ENCODE measurements at regions not wholly inside any gene's neighbourhood (a gene's known extent, or its start where the extent isn't known, plus 50 kb on each side); places are given as distances from the start of the nearest gene placed in this dataset.
A peak's percentile ranks its signal among the peaks of the same experiment; 100 is the strongest.

GRCh38 chr11:134791102-134791501, 379.1 kb upstream of the B3GAT1 start:
- DNase-seq (no peak), ATAC-seq (ENCODE audit: low read depth in 2 of 2) (no peak)
- H3K27me3 Mint-ChIP-seq, result peaks cover 0 to 6% (median 0%) of the 10 kb centered on the region in 3 donors
- H3K9me3 Mint-ChIP-seq, result no peaks in the 10 kb centered on the region
- H3K27ac Mint-ChIP-seq, result no peak overlapping the region
- H3K4me3 Mint-ChIP-seq, result no peak overlapping the region
- peaks cover 0 to 3% of the 10 kb centered on the region in 2 donors for H3K36me3 Mint-ChIP-seq
- no peaks in the 10 kb centered on the region for H3K4me1 Mint-ChIP-seq

DNA sequence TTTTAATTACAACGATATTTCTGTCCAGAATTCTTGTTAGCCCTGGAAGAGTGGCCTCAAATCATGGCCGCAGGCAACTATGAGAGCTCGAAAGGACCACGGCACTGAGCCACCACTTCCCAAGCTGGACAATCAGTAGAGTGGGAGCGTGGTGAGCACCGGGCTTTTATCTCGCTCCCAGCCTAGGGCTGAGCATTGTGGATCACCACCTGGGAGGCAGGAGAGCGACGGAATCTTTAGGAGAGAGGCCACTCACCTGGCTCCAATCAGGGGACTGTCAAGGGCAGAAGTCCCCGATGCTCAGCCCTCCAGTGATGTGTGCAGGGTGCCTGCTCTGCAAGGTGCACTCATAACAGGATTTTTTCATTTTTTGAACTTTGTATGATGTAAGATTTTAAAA, 377.1 kb upstream of the B3GAT1 start:
- no peak for DNase-seq
- Mint-ChIP-seq H3K27me3 (peaks cover 0 to 11% (median 3%) of the 10 kb centered on the region in 3 donors), H3K36me3 (peaks cover 0 to 3% of the 10 kb centered on the region in 2 donors), H3K4me3 (no peak overlapping the region), H3K4me1 (no peaks in the 10 kb centered on the region), H3K27ac (no peak overlapping the region), H3K9me3 (no peaks in the 10 kb centered on the region)
- ATAC-seq (ENCODE audit: low read depth in 2 of 2), result no peak

DNA sequence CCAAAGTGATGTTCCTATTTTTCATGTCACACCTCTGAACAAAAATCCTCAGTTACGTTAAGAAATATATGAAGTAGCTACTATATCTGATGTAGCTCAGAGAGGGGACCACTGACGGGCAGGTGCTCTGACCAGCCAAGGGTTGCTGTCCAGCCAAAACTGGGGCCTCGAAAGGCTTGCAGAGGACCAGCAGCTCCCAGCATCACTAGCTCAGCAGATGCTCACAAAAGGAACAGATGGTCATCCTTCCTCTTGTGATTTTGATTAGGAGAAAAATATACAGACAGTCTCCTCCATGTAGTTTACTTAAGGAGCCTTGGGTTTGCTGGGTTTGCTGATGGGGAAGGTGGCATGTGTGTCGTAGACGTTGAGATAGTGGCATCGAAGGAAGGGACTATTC, 374.6 kb upstream of the B3GAT1 start:
- peaks cover 0 to 2% (median 0%) of the 10 kb centered on the region in 7 donors for H3K9me3 Mint-ChIP-seq
- H3K4me3 Mint-ChIP-seq, result no peak overlapping the region
- no peaks in the 10 kb centered on the region for H3K4me1 Mint-ChIP-seq
- H3K27ac Mint-ChIP-seq, result no peak overlapping the region
- H3K27me3 Mint-ChIP-seq, result peaks cover 0 to 12% (median 11%) of the 10 kb centered on the region in 3 donors
- H3K36me3 Mint-ChIP-seq, result peaks cover 0 to 3% of the 10 kb centered on the region in 2 donors
- DNase-seq, result no peak
- no peak for ATAC-seq (ENCODE audit: low read depth in 2 of 2)

DNA sequence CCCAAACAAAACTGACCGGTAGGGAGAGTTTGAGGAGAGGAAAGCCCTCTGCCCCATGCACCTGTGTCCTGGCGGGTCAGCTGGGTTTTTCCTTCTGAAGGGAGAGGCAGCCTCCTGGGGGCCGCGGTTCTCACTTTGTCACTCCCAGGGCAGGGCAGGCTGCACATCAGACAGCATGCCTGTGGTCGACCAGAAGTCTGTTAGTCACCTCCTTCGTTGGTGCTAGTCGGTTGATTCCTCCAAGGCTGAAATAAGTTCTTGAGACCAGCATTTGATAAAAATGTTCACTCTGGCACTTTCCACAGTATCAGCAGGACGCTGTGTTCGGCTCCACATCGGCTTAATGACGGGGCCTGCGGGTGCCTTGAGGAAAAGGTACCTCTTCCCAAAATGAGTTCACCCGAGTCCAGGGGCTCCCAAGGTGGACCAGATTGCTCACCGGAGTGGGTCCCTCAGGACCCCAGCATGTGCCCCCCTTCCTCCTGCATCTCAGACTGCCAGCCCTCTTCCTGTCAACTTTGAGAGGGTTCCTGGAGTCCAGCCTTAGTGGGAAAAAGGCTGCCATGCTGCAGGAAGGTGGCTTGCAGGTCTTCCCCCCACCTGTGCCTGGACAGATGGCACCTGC, 373.7 kb upstream of the B3GAT1 start:
- DNase-seq (no peak), ATAC-seq (ENCODE audit: low read depth in 2 of 2) (no peak)
- Mint-ChIP-seq H3K4me1 (no peaks in the 10 kb centered on the region), H3K4me3 (peak overlapping the region in 1 of 8 donors; percentile 11), H3K27me3 (peaks cover 0 to 15% (median 11%) of the 10 kb centered on the region in 3 donors), H3K9me3 (peaks cover 0 to 2% (median 0%) of the 10 kb centered on the region in 7 donors), H3K27ac (no peak overlapping the region), H3K36me3 (peaks cover 0 to 3% of the 10 kb centered on the region in 2 donors)

GRCh38 chr11:134785059-134785458, 373.0 kb upstream of the B3GAT1 start:
- H3K9me3 Mint-ChIP-seq, result peaks cover 0 to 2% (median 0%) of the 10 kb centered on the region in 7 donors
- H3K27ac Mint-ChIP-seq, result no peak overlapping the region
- H3K36me3 Mint-ChIP-seq, result peaks cover 0 to 3% of the 10 kb centered on the region in 2 donors
- DNase-seq, result no peak
- H3K4me1 Mint-ChIP-seq, result no peaks in the 10 kb centered on the region
- peaks cover under 1 to 15% (median 11%) of the 10 kb centered on the region in 3 donors for H3K27me3 Mint-ChIP-seq
- ATAC-seq (ENCODE audit: low read depth in 2 of 2), result no peak
- H3K4me3 Mint-ChIP-seq, result no peak overlapping the region

GRCh38 chr11:134784568-134784967, 372.5 kb upstream of the B3GAT1 start:
- ATAC-seq (ENCODE audit: low read depth in 2 of 2), result no peak
- Mint-ChIP-seq H3K9me3 (peaks cover 0 to 2% (median 0%) of the 10 kb centered on the region in 7 donors), H3K27ac (no peak overlapping the region)

GRCh38 chr11:134784046-134784445, 372.0 kb upstream of the B3GAT1 start:
- no peak overlapping the region for H3K4me3 Mint-ChIP-seq
- DNase-seq (no peak), ATAC-seq (ENCODE audit: low read depth in 2 of 2) (no peak)
- H3K4me1 Mint-ChIP-seq, result no peaks in the 10 kb centered on the region
- H3K36me3 Mint-ChIP-seq, result peaks cover 0 to 3% of the 10 kb centered on the region in 2 donors
- peaks cover 8 to 20% (median 15%) of the 10 kb centered on the region in 3 donors for H3K27me3 Mint-ChIP-seq
- no peak overlapping the region for H3K27ac Mint-ChIP-seq
- peaks cover 0 to 2% (median 0%) of the 10 kb centered on the region in 7 donors for H3K9me3 Mint-ChIP-seq

More at GRCh38 chr11:134784568-134784967, 372.5 kb upstream of the B3GAT1 start:
- H3K27me3 Mint-ChIP-seq, result peaks cover 5 to 15% (median 14%) of the 10 kb centered on the region in 3 donors
- DNase-seq, result no peak
- H3K36me3 Mint-ChIP-seq, result peaks cover 0 to 3% of the 10 kb centered on the region in 2 donors
- H3K4me3 Mint-ChIP-seq, result no peak overlapping the region
- no peaks in the 10 kb centered on the region for H3K4me1 Mint-ChIP-seq

DNA sequence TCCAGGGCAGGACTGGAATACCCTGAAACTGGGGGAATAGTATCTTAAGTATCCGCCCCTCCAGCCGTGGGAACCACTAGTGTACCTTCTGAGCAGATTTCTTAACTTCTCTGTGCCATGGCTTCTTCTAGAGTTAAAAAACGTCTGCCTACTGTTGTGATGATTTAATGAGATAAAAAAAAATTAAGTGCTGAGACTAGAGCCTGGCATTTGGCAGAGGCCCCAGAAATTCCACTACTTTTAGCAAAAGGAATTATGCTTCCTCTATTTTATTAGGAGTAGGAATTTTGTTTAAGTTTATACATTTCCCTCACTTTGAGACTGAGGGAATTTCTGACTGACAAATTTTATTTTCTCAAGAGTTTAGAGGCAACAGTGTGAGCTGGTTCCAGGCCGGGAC, 371.2 kb upstream of the B3GAT1 start:
- Mint-ChIP-seq H3K27me3 (peaks cover 8 to 20% (median 15%) of the 10 kb centered on the region in 3 donors), H3K4me3 (no peak overlapping the region), H3K27ac (no peak overlapping the region), H3K36me3 (peaks cover 0 to 3% of the 10 kb centered on the region in 2 donors), H3K9me3 (peaks cover 0 to 2% (median 0%) of the 10 kb centered on the region in 7 donors), H3K4me1 (no peaks in the 10 kb centered on the region)
- ATAC-seq (ENCODE audit: low read depth in 2 of 2), result no peak
- no peak for DNase-seq

GRCh38 chr11:134781380-134781866, 369.4 kb upstream of the B3GAT1 start:
- DNase-seq (no peak), ATAC-seq (ENCODE audit: low read depth in 2 of 2) (no peak)
- no peaks in the 10 kb centered on the region for H3K36me3 Mint-ChIP-seq
- peaks cover 0 to 2% (median 0%) of the 10 kb centered on the region in 7 donors for H3K9me3 Mint-ChIP-seq
- H3K4me3 Mint-ChIP-seq, result no peak overlapping the region
- no peaks in the 10 kb centered on the region for H3K4me1 Mint-ChIP-seq
- H3K27me3 Mint-ChIP-seq, result peaks cover 8 to 20% (median 10%) of the 10 kb centered on the region in 3 donors
- peak overlapping the region in 1 of 6 donors; percentile 59 for H3K27ac Mint-ChIP-seq

DNA sequence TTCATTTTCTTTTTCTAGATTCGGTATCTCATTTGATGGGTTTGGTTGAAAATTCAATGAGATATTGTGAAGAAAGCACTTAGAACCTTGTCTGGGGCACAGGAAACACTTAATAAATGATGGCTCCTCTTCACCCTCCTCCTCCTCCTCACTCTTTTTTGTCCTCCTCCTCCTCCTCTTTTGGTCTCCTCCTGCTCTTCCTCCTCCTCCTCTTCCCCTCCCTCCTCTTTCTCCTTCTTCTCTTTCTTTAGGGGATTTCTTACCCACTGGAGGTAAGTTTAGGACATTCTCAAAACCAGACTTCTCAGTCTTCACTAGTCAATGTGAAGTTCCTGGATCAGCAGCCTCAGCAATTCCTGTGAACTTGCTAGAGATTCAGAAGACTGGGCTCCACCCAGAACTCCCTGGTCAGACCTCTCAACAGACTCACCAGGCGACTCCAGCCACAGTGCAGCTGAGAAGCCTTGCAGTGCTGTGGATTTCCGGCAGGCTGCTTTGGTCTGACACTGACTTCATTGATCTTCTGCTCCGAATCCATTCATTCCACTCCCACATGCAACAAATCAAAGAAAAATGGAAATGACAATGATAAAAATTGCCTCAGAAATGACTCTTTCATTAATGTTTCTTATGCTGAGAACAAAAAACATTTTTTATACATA, 368.6 kb upstream of the B3GAT1 start:
- peak overlapping the region in 1 of 6 donors; percentile 7 for H3K27ac Mint-ChIP-seq
- H3K4me1 Mint-ChIP-seq, result no peaks in the 10 kb centered on the region
- ATAC-seq (ENCODE audit: low read depth in 2 of 2) (no peak), DNase-seq (no peak)
- H3K36me3 Mint-ChIP-seq, result no peaks in the 10 kb centered on the region
- H3K9me3 Mint-ChIP-seq, result peaks cover 0 to 2% (median 0%) of the 10 kb centered on the region in 7 donors
- no peak overlapping the region for H3K4me3 Mint-ChIP-seq
- H3K27me3 Mint-ChIP-seq, result peaks cover 8 to 20% (median 10%) of the 10 kb centered on the region in 3 donors

DNA sequence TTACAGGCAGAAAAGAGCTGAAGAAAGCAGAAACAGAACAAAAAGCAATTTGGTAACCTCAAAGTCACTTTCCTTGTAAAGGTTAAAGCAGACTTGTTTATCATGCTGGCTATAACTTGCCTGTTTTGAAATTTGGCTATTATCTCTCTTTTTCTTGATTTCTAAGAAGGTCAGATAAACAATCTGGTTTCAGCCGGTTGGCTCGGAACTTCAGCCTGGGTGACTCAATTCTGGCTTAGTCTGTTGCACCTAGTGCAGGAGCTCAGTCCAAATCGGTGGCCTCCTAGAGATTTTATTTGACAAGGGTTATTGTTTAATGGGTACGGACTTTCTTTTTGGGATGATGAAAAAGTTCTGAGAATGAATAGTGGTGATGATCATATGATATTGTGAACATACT, 367.1 kb upstream of the B3GAT1 start:
- Mint-ChIP-seq H3K27ac (no peak overlapping the region), H3K4me1 (no peaks in the 10 kb centered on the region), H3K36me3 (no peaks in the 10 kb centered on the region), H3K9me3 (peaks cover 0 to 4% (median 0%) of the 10 kb centered on the region in 7 donors), H3K27me3 (peaks cover 4 to 18% (median 8%) of the 10 kb centered on the region in 3 donors), H3K4me3 (no peak overlapping the region)
- ATAC-seq (ENCODE audit: low read depth in 2 of 2) (no peak), DNase-seq (no peak)

DNA sequence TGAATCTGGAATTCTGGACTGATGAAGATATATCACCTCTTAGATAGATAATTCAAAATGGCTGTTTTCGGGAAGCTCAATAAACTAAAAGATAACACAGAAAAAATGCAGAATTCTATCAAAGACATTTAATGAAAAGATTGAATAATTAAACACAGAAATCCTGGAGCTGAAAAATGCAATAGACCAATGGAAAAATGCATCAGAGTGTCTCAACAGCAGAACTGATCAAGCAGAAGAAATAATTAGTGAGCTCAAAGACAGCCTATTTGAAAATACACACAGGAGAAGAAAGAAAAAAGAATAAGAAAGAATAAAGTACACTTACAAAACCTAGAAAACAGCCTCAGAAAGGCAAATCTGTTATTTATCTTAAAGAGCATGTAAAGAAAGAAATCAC, 356.4 kb upstream of the B3GAT1 start:
- DNase-seq, result no peak
- H3K27ac Mint-ChIP-seq, result no peak overlapping the region
- H3K9me3 Mint-ChIP-seq, result peaks cover 16 to 39% (median 24%) of the 10 kb centered on the region in 7 donors
- H3K36me3 Mint-ChIP-seq, result peaks cover 0 to 15% of the 10 kb centered on the region in 2 donors
- ATAC-seq (ENCODE audit: low read depth in 2 of 2), result no peak
- H3K27me3 Mint-ChIP-seq, result peaks cover 0 to 26% (median 5%) of the 10 kb centered on the region in 3 donors
- peaks cover 2 to 6% (median 4%) of the 10 kb centered on the region in 3 donors for H3K4me1 Mint-ChIP-seq
- no peak overlapping the region for H3K4me3 Mint-ChIP-seq

DNA sequence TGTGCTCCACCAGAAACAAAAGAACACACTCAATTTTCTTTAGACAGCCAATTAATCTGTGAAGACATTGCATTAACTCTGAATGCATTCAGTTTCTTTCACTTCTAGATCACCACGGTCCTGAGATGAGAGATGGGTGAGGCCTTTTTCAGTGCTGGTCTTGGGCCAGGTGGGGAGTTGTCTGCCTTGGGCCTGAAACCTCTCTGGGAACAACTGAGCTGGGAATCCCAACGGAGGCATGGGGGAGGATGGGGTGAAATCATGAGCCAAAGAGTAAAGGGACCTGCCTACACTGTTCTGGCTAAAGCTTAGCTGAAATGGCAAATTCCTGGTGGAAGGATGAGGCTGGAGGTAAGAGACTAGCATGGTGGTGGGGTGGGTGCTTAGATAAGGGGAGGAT, 353.5 kb upstream of the B3GAT1 start:
- no peak overlapping the region for H3K4me3 Mint-ChIP-seq
- peaks cover 6 to 30% (median 12%) of the 10 kb centered on the region in 7 donors for H3K9me3 Mint-ChIP-seq
- ATAC-seq (ENCODE audit: low read depth in 2 of 2) (no peak), DNase-seq (no peak)
- peaks cover 0 to 7% of the 10 kb centered on the region in 2 donors for H3K36me3 Mint-ChIP-seq
- no peaks in the 10 kb centered on the region for H3K4me1 Mint-ChIP-seq
- peaks cover 0 to 31% (median 5%) of the 10 kb centered on the region in 3 donors for H3K27me3 Mint-ChIP-seq
- H3K27ac Mint-ChIP-seq, result peak overlapping the region in 1 of 6 donors; percentile 15

DNA sequence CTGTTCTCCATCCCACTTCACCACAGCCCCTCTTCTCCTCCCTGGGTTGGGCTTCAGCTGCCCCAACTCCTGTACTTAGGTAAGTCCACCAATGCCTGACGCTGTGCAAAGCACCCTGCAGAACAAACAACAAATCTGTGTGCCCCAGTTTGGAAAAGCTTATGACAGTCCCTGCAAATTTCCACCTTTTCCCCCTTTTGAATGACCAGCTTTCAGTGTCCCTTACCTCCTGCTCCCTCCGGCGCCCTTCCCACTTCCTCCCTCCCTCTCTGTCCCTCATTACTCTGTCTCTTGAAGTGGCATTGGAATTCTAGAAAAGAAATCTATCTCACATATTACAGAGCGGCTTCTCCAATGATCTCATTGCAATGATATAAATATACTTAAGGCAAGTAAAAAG, 352.9 kb upstream of the B3GAT1 start:
- Mint-ChIP-seq H3K36me3 (peaks cover 0 to 7% of the 10 kb centered on the region in 2 donors), H3K4me1 (no peaks in the 10 kb centered on the region), H3K27me3 (peaks cover 0 to 31% (median 5%) of the 10 kb centered on the region in 3 donors), H3K9me3 (peaks cover 6 to 30% (median 12%) of the 10 kb centered on the region in 7 donors), H3K4me3 (peak overlapping the region in 1 of 8 donors; percentile 57), H3K27ac (peak overlapping the region in 1 of 6 donors; percentile 24)
- DNase-seq (no peak), ATAC-seq (ENCODE audit: low read depth in 2 of 2) (no peak)
